ENCODE measurements at regions not wholly inside any gene's neighbourhood (a gene's known extent, or its start where the extent isn't known, plus 50 kb on each side); places are given as distances from the start of the nearest gene placed in this dataset.

- TF ChIP-seq CTCF (IDR thresholded peaks at IDR 0.05; ENCODE audit: extremely low read depth in 1 of 2, insufficient read depth in 1 of 2, low read depth in 1 of 2, low read length in 2 of 2): no peak
- no peak for TF ChIP-seq POLR2AphosphoS5 (IDR thresholded peaks at IDR 0.05; ENCODE audit: insufficient read depth, low read depth, low read length)
- no peak for TF ChIP-seq EZH2 (IDR thresholded peaks at IDR 0.05; ENCODE audit: borderline replicate concordance, low read depth, low read length, severe bottlenecking)
- no peak for TF ChIP-seq JUN (IDR thresholded peaks at IDR 0.05; ENCODE audit: borderline replicate concordance, insufficient read depth, insufficient read length, low read depth)
- no peak for TF ChIP-seq GATA2 (IDR thresholded peaks at IDR 0.05; ENCODE audit: insufficient read depth, insufficient read length, low read depth, low read length)
- no peak for TF ChIP-seq POLR2A (IDR thresholded peaks at IDR 0.05; ENCODE audit: low read depth, low read length)
- no peak for TF ChIP-seq FOS (IDR thresholded peaks at IDR 0.05; ENCODE audit: borderline replicate concordance, insufficient read depth, low read length)
Observed at GRCh38 chrX:134184936-134185335, 52.0 kb upstream of the CCDC160 start.
